K562 (cell line): ENCODE measurements at regions not wholly inside any gene's neighbourhood (a gene's known extent, or its start where the extent isn't known, plus 50 kb on each side); places are given as distances from the start of the nearest gene placed in this dataset.

Source experiments
- E2F8 ChIP-seq: fragments of 450-650 bp; IDR thresholded peaks from 2 replicates; pipeline ENCODE4 v1.7.1; 2018; ENCODE audit warnings: mild to moderate bottlenecking, low read depth; ENCODE audit not compliant: partially characterized antibody
- GABPA ChIP-seq: fragments of 200-800 bp; sonication (Bioruptor generic); conservative IDR thresholded peaks from 2 replicates; pipeline ENCODE4 v1.6.1; 2016; ENCODE audit warnings: low read depth, missing genetic modification characterization, missing compliant biosample characterization
- GTF3C2 ChIP-seq: IDR thresholded peaks from 3 replicates; pipeline ENCODE4 v1.6.1; 2011; ENCODE audit warnings: borderline replicate concordance, mild to moderate bottlenecking, moderate library complexity; ENCODE audit not compliant: insufficient read length; ENCODE audit errors: extremely low read depth
- HDAC1 ChIP-seq, 2 experiments: fragments of 450-650 bp; IDR thresholded peaks; 2 replicates each; pipeline ENCODE4 v1.6.1; 2016 to 2017; ENCODE audit warnings: inconsistent platforms in 1 of 2, mild to moderate bottlenecking in 1 of 2, moderate library complexity in 1 of 2
- JUNB ChIP-seq: fragments of 450-650 bp; formaldehyde crosslinking; conservative IDR thresholded peaks from 2 replicates; pipeline ENCODE4 v1.4.0; 2020; ENCODE audit warnings: mild to moderate bottlenecking
- MLLT1 ChIP-seq, 2 experiments: fragments of 450-650 bp; IDR thresholded peaks; 2 replicates each; pipeline ENCODE4 v1.6.1; 2016
- PKNOX1 ChIP-seq: fragments of 450-650 bp; IDR thresholded peaks from 2 replicates; pipeline ENCODE4 v1.6.1; 2016
- POLR2AphosphoS5 ChIP-seq: IDR thresholded peaks from 2 replicates; pipeline ENCODE4 v1.6.1; 2011; ENCODE audit warnings: mild to moderate bottlenecking, low read depth, low read length, moderate library complexity; ENCODE audit not compliant: control insufficient read depth, insufficient read depth
- POLR2H ChIP-seq: IDR thresholded peaks from 2 replicates; pipeline ENCODE4 v1.6.1; 2016; ENCODE audit warnings: missing genetic modification characterization, low read depth, mild to moderate bottlenecking, control low read depth, missing compliant biosample characterization, moderate library complexity
- RUNX1 ChIP-seq: sonication (generic); IDR thresholded peaks from 2 replicates; pipeline ENCODE4 v1.6.1; 2016; ENCODE audit warnings: antibody characterized with exemption, low read depth
- TEAD4 ChIP-seq, 2 experiments: sonication (generic) in 1 of 2; formaldehyde crosslinking in 1 of 2; IDR thresholded peaks; 2 replicates each; pipeline versions ENCODE4 v1.6.1 to v1.8.0; 2012 to 2022; ENCODE audit warnings: borderline replicate concordance in 1 of 2, inconsistent platforms in 1 of 2, low read length in 1 of 2, mild to moderate bottlenecking in 1 of 2, missing genetic modification reagents in 1 of 2
- TFAP4 ChIP-seq: sonication (generic); formaldehyde crosslinking; IDR thresholded peaks from 2 replicates; pipeline ENCODE4 v1.8.0; 2022; ENCODE audit warnings: missing genetic modification reagents, mild to moderate bottlenecking, moderate library complexity, borderline replicate concordance
- U2AF2 ChIP-seq: fragments of 200-400 bp; formaldehyde crosslinking; optimal IDR thresholded peaks from 2 replicates; pipeline ENCODE3; 2017; ENCODE audit warnings: low read depth, mild to moderate bottlenecking, low read length
- ZBED1 ChIP-seq: IDR thresholded peaks from 2 replicates; pipeline ENCODE4 v1.6.1; 2014
- ZC3H4 ChIP-seq: sonication (generic); formaldehyde crosslinking; IDR thresholded peaks from 2 replicates; pipeline ENCODE4 v1.9.0; 2021; ENCODE audit warnings: missing genetic modification reagents, borderline replicate concordance
- ZNF224 ChIP-seq: sonication (generic); formaldehyde crosslinking; IDR thresholded peaks from 2 replicates; pipeline ENCODE4 v1.8.0; 2022; ENCODE audit warnings: mild to moderate bottlenecking, missing genetic modification reagents
- ZNF23 ChIP-seq: fragments of 250-450 bp; sonication (Bioruptor Pico); IDR thresholded peaks from 2 replicates; pipeline ENCODE4 v1.4.0; 2020; ENCODE audit warnings: mild to moderate bottlenecking
- ZNF445 ChIP-seq: fragments of 250-450 bp; sonication (Bioruptor Pico); IDR thresholded peaks from 2 replicates; pipeline ENCODE4 v1.4.0; 2020; ENCODE audit warnings: low read depth, mild to moderate bottlenecking, moderate library complexity
- ZNF551 ChIP-seq: fragments of 250-450 bp; sonication (Bioruptor Pico); IDR thresholded peaks from 2 replicates; pipeline ENCODE4 v1.5.0; 2021; ENCODE audit warnings: mild to moderate bottlenecking, moderate library complexity
- ZNF75A ChIP-seq: fragments of 450-650 bp; formaldehyde crosslinking; IDR thresholded peaks from 2 replicates; pipeline ENCODE4 v1.4.0; 2020; ENCODE audit warnings: mild to moderate bottlenecking

- TF ChIP-seq ZNF445 (CRISPR knock-in tag) = no peak
- TF ChIP-seq POLR2AphosphoS5 = no peak
- TF ChIP-seq E2F8 = peak; percentile 38
- TF ChIP-seq ZNF23 = no peak
- TF ChIP-seq TEAD4 (IDR thresholded peaks at IDR 0.05; ENCODE audit: low read length) = peak; percentile 41; the same call in 1 of the 2 replicates
- no peak for TF ChIP-seq TEAD4 (CRISPR knock-in tag; IDR thresholded peaks at IDR 0.05; ENCODE audit: borderline replicate concordance)
- no peak for TF ChIP-seq HDAC1 (IDR thresholded peaks at IDR 0.05)
- TF ChIP-seq POLR2H = peak; percentile 53; the same call in 1 of the 2 replicates
- 0 out of 2 replicates have a peak, but pooled peaks have one; percentile 40 for TF ChIP-seq JUNB (CRISPR knock-in tag)
- TF ChIP-seq GABPA (tag) = no peak
- TF ChIP-seq U2AF2 = no peak
- TF ChIP-seq RUNX1 = no peak
- TF ChIP-seq ZNF551 (CRISPR knock-in tag) = no peak
- TF ChIP-seq ZNF75A (CRISPR knock-in tag) = no peak
- TF ChIP-seq PKNOX1 = peak; percentile 48; the same call in 1 of the 2 replicates
- no peak for TF ChIP-seq ZNF224 (CRISPR knock-in tag)
- no peak for TF ChIP-seq TFAP4 (CRISPR knock-in tag)
- TF ChIP-seq GTF3C2 = no peak
- no peak for TF ChIP-seq ZC3H4 (CRISPR knock-in tag)
- TF ChIP-seq ZBED1 = no peak
- TF ChIP-seq MLLT1 (IDR thresholded peaks at IDR 0.05) = no peak
Measured at GRCh38 chr1:203926025-203926540, 64.7 kb downstream of the SNRPE start (continued).
